HG02588 (cell line): ENCODE measurements at regions not wholly inside any gene's neighbourhood (a gene's known extent, or its start where the extent isn't known, plus 50 kb on each side); places are given as distances from the start of the nearest gene placed in this dataset.

ENCODE experiments used
- ATAC-seq: cut with Tn5 transposase; IDR thresholded peaks from one replicate; pipeline ENCODE4 v1.9.1; 2021; ENCODE audit warnings: mild to moderate bottlenecking, moderate library complexity; ENCODE audit not compliant: unreplicated experiment

DNA sequence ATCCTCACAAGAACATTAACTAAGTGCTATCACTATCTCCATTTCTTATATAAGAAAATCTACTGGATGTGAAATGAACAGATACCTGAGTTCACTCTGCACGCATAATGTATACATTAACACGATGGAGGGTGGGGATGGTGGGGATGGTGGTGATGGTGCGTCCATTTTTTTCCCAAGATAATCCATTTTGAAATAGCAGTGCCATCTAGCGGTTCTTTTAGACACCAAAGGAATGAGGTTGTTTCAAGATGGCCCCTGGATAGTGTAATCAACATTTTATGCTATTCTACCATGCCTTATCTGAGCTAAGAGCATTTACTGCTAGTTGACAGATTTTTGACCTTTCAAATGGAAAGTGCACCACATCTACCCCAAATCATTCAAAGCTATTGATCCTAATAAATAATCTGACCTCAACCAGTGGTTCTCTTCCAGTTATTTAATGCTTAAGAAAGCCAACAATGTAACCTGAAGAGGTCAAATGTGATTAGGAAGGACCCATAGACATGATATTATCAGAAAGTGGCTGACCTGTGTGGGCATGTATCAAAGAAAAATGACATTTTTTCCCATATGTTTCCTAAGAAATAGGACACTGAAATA is 714.7 kb upstream of the TENM4 start:
- no peak for ATAC-seq

DNA sequence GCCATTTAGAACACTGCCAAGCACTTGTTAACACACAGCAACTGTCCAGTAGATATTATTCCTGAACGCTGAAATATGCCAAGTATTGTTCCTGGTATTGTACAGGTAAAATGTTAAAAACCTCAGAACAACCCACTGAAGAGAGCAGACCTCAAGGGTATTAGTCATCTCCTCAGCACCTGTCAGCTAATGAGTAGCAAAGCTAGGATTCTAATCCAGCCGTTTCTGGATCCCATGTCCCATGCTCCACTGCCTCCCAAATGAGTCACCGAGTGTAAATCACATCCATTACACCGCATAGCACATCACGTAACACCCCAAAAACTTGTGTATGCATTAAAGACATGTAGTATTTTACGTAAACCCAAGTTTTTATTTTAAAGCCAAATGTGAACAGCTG is 705.4 kb upstream of the TENM4 start:
- no peak for ATAC-seq

DNA sequence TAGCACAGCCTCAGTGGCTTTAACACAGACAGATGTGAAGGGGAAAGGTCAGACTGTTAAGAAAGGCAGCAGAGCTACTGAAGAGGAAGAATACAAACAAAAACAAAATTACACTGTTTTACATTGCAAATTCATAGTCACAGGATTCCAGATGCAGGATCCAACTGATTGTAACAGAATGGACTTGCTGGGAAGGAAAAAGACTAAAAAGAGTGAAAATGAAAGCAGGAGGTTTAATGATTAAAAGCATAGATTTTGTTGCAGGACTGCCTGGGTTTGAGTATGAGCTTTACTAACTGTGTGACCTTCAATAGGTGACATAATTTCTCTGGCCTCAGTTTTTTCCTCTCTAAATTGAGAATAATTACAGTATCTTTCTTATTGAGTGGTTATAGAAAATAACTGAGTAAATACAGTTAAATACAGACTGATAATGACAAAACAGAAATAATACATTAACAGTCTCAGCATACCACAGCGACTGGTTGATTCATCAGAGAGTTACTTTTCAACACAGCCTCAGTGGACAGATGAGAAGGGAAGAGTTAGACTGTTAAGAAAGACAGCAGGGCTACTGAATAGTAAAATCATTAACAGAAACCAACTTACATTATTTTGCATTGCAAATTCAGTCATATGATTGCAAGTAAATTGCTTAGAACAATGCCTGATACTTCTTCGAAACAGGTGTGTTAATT is 704.2 kb upstream of the TENM4 start:
- ATAC-seq = no peak

DNA sequence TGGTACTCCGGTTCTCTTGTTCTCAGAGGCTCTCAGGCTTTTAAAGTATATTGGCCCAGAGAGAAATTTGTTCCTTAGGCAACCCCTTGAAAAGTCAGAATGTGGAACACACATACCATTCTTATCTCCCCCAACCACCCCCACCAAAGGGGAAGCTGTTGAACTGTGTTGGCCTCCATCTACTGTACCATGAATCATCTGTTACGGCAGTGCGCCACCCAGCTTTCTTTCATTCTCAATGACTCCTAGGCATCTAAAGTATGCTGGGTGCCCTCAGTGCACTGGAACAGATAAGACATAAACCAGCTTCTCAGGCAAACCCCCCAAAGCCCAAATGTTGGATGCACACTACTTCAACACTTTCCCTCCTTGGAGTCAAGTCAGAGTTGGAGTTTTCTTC is 696.2 kb upstream of the TENM4 start:
- no peak for ATAC-seq

DNA sequence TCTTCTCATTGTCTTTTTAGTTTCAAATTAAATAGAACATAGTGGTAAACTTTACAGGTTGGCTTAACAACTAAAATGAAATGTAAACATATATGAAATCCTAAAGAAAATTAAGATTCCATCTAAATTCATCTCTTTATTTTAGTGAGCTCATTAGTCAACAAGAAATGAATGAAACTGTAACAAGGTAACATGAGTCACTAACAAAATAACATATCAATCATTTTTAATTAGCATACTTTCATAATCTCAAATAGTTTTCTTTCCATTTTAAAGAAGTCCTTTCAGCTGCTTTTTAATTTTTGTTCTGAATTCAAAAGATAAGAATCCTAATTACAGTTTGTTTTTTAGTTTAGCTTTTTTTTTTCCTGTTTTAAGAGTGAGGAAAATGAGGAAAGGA is 688.6 kb upstream of the TENM4 start:
- no peak for ATAC-seq

DNA sequence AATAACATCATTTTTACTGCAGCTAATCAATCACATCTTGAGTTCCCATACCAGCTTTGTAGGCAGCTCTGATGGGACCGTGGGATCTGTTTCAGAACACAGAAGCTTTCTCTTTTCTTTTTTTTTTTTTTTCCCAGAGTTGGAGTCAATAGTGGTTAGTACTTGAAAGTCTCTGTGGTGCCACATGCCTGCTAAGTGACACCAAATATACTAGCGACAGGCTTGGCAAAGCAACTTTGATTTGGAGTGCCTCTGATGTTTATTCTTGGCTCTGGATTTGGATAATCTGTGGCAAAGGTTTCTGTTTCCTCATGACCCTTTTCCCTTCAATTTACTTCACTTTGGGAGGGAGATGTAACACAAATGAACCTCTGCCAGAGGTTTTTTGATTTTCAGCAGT is 681.4 kb upstream of the TENM4 start:
- no peak for ATAC-seq

DNA sequence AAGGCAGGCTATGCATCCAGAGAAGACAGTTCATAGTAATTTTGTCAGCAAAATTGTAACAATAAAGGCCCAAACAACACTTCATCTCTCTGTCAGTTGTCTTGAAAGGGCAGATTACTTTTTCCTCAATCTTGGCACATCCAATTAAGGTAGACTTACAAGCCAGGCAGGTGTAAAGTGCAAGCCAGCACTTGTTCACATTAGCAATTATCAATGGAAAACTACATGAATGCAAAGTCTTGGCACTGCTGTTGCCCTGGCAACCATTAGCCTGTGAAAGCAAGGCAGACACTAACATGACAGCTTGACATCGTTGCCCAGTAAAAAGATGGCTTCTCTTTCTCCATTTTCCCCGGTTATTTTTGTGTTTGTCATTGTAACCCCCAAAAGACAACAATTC is 677.2 kb upstream of the TENM4 start:
- ATAC-seq = no peak

DNA sequence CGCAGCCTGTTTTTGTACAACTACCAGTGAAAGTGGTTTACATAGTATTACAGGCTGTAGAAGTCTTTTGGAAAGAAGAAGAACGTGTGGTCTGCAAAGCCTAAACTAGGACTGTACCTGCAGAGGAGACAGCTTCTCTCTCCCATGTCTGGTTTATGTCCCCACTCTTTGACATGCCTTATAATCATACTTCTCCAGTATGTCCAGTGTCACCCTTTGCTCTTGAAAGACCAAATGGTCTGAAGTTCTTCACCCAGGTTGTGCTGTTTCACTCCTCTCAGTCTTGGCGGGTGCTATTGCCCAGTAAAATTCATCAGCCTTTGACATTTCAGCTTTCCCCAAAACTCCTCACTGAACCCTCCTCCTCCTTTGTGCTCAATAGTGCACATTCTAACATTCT is 676.0 kb upstream of the TENM4 start:
- ATAC-seq = no peak

DNA sequence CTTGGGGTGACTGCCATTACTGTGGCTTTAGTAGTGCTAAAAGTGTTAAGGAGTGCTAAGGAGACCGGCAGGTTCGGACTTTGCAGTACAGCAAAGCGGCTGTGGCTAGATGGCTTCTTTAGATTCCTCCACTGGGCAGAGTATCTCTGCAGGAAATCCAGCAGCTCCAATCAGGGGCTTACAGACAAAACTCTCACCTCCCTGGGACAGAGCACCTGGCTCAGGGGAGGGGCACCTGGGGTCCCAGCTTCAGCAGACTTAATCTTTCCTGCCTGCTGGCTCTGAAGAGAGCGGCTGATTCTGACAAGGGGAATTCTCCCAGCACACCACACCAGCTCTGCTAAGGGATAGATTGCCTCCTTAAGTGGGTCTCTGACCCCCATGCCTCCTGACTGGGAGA is 668.8 kb upstream of the TENM4 start:
- ATAC-seq = no peak

DNA sequence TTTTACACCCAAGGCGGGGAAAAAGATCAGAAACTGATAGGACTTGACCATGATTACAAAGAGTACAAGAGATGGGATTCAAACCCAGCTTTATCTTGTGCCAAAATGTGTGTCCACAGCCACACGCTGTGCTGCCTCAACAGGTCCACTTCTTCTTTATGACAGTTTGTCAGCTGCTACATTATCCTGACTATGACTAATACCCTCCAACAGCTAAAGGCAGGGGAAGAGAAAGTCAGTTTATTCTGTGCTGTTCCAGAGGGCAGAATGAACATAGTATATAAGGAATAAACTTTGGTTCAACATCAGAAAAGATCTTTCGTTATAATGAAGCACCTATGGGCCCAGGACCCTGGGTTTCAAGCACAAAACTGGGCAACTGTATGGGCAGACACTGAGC is 668.2 kb upstream of the TENM4 start:
- no peak for ATAC-seq

DNA sequence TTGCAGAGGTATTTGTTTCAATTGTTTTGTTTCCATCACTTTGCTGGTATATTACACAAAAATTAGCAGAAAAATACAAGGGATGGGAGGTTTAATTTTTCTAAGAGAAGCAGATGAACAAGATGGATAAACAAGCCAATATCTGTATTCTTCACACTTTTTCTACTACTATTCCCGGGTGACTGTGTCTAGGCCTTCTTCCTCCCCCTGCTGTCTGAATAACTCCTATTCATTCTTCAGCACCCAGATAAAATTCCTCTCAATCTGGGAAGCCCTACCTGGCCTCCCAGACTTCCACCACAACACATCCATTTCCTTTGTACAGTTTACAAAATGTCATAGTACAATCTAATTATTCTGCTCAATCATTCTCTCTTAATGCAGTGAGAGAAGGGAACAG is 666.6 kb upstream of the TENM4 start:
- ATAC-seq = no peak

DNA sequence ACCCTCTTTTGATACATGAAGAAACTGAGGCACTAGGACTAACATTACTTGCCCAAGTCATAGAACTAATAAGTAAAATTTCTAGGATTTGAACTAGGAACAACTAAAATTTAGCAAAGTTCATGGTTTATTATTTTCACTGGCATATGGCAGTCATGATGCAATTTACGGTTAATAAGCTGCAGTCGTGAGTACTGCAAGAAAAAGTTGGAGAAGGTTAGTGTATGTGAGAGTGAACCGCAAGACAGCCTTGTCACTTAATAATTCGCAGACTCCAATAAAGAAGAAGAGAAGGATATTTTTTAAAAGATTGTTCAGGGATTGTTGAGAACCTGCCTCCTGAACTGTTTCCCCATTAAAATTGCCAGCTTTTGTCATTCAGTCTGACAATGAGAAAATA is 663.4 kb upstream of the TENM4 start:
- ATAC-seq = no peak

DNA sequence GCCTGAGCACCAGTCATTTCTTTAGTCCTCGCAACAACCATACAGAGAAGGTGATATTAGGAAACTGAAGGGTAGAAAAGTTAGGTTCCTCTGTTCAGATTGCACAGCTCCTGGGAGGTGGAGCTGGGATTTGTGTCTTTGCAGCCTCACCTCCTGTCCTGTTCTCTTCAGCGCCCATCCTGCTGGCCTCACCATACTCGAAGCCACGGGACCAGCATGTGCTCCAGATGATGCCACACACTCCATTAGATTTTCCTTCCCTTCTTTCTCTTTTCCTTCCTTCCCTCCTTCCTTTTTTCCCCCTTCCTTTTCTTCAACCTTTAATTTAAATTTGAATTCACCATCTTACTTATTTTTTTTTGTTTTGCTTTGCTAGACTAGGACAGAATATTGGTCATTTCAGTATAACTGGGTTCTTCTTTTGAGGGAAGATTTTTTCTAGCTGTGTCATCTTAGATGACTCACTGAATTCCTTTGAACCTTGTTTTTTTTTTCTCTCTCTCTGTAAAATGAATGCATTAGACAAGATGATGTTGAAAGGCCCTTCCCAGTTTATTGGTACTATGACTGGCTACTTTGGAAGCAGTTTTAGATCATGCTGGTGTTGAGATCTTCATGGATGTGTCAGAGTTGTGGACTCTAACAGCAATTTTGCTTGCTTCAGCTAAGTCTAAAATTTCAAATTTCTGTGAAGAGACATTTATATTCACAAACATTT is 662.5 kb upstream of the TENM4 start:
- no peak for ATAC-seq

DNA sequence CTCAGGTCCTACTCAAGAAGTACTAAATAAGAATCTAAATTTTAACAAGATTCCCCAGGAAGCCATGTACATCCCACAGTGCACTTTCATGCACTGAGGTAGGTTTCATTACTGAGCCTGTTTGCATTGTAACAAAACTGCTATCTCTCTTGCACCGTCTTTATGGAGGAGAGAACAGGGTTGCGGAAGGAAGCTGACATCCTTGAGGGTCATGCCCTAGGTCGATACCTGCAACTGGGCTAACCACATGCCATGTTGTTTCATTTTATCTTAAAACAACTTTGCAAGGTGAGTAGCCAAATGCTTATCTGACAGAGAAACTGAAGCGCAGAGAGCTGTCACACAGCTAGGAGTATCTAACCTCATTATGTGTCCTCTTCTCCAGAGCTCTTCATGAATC is 656.3 kb upstream of the TENM4 start:
- no peak for ATAC-seq

DNA sequence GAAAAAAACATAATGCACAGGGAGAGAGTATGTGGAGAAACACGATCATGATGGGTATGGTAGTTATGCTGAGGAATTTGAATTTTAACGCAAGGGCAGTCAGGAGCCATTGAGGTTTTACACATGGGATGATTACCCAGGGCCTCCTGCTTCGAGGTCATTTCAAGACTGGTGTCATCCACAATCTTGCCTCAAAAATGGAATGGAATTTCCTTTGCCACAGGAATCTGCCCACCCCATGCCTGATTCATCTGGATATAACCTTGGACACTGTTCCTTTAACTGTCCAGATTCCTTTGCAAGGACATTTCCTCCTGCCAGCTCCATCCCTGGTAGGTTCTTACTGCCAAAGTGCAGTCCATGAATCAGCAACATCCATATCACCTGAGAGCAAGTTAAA is 655.9 kb upstream of the TENM4 start:
- ATAC-seq = no peak

DNA sequence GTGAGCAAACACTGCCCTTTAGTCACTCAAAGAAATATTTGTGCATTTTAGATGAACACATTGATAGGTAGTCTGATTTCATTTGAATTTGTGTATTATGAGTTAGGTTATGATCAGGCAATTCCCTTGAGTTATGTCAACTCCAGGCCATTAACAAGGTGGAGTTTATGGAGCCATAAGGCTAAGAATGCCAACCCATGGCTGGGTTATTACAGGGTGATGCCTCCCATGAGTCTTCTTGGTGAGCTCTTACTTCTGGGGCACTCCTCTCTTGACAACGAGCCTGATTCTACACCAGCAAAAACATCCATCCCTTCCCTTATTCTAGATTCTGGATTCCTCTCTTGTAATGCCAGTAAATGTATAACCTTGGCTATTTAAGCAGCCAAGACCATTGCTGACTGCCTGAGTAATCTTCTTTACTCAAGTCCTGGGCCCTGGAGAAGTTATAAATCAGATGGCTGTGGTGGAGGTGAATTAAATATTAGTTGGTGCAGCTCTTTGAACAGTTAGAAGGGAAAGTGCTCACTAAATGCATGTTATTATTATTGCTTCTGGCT is 645.7 kb upstream of the TENM4 start:
- no peak for ATAC-seq

DNA sequence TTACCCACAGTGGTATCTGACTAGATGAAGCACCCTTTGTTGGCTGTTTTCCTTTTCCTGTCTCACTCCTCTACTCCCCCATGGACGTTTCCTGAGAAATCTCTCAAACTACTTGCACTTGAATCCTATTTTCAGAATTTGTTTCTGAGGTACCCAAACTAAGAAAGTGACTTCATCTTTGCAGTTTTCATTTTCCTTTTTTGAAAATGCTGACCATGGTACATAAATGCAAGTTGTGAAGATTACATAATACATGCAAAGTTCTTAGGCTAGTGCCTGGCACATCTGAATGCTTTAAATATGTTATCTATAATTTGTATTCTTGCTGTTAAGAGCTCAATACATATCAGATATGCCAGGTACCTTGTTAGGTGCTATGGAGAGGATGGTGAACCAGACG is 644.7 kb upstream of the TENM4 start:
- no peak for ATAC-seq

DNA sequence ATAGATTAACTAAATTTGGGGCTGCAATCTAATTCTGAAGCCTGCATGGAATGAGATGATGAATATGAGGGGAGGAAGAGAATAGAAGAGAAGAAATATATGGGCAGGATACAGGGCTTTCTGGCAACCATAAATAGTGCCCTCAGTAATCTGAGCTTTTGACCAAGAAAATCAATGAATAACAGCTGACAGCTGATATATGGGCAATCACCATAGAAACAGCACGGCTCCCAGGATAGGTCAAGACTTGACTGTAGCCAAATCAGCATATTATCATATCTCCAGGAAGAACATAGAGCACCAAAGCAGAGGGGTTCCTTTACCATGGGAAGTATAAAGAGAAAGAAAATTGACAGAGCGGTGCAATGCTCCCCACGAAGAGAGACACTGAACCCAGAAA is 643.8 kb upstream of the TENM4 start:
- no peak for ATAC-seq

DNA sequence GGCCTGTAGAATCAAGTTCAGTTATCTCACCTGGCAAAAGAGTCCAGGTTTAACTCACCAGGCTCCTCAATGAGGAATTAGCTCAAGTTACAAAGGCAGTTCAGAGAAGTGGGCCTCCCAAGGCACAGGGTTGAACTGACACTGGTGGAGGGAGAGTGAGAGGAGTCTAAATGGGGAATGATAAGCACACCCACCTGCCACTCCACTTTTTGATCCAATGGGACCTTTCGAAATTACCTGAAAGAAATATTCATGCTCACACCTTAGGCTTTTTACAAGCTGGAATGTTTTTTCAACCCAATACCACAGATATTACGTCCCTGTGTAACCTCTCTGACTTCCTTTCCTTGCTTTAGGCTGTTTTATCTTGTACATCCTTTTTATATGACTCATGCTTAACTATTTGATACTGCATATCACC is 642.7 kb upstream of the TENM4 start:
- no peak for ATAC-seq

DNA sequence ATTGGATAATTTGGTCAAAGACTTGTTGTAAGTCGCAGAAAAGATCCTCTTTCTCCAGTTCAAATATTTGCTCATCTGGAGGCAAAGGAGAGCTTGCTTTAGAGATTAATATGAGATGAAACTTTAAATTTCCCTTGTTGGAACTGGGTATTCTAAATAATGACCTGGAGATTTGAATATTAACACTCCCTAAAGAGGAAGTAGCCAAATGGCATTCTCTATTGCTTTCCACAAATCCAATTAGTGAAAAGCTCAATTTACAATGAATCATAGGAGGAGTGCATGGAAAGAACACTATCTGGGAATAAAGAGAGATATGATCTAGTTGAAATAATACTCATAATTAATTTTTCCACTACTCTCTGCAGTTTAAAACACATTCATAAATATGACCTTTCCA is 641.6 kb upstream of the TENM4 start:
- ATAC-seq = no peak

DNA sequence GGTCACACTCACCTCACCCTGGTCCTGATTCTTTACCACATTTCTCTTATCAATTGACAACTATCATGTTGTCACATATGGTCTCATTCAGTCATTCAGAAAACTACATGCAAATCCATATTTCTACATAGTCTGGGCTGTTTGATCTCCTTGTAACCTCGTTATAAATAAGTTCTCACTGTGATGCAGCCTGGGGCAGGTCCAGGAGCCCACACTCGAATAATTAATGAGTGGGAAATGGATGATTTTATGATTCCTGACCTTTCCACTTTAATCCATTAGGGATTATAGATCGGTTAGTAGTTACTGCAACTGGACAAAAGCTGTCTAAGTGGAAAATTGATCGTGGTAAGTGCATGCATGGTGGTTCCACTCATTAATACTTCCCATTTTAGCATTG is 636.3 kb upstream of the TENM4 start:
- ATAC-seq = no peak

DNA sequence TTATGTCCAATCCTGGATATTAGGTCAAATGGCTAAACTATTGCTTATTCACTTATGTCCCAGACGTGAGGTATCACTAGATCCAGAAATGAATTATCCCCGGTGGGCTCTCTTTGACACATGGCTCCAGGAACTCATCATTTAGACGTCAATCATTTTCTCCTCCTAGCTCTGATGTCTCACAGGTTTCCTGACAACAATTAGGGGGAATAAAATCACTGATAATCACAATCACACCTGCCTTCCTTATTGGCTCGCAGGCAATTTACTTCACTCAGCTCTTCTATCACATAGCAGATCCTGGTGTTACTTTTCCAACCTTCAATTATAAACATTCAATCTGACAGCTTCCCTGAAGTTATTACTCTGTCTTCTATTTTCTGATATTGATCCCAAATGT is 634.0 kb upstream of the TENM4 start:
- no peak for ATAC-seq
